ENCODE measurements at regions not wholly inside any gene's neighbourhood (a gene's known extent, or its start where the extent isn't known, plus 50 kb on each side); places are given as distances from the start of the nearest gene placed in this dataset.

GRCh38 chr9:82090046-82090445 lies 101.5 kb downstream of the SPATA31D1 start:
- H3K4me3 ChIP-seq = no peak overlapping the region
- DNase-seq (no peak), ATAC-seq (no peak)
- H3K27me3 ChIP-seq (ENCODE audit: low read depth) = no peaks in the 10 kb centered on the region
- no peaks in the 10 kb centered on the region for H3K36me3 ChIP-seq
- intact Hi-C loops (cut with DNase I) = no loop called here
- H3K27ac ChIP-seq = no peak overlapping the region
- no peaks in the 10 kb centered on the region for H3K9me3 ChIP-seq
- TF ChIP-seq, protein P1, sequence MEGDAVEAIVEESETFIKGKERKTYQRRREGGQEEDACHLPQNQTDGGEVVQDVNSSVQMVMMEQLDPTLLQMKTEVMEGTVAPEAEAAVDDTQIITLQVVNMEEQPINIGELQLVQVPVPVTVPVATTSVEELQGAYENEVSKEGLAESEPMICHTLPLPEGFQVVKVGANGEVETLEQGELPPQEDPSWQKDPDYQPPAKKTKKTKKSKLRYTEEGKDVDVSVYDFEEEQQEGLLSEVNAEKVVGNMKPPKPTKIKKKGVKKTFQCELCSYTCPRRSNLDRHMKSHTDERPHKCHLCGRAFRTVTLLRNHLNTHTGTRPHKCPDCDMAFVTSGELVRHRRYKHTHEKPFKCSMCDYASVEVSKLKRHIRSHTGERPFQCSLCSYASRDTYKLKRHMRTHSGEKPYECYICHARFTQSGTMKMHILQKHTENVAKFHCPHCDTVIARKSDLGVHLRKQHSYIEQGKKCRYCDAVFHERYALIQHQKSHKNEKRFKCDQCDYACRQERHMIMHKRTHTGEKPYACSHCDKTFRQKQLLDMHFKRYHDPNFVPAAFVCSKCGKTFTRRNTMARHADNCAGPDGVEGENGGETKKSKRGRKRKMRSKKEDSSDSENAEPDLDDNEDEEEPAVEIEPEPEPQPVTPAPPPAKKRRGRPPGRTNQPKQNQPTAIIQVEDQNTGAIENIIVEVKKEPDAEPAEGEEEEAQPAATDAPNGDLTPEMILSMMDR (IDR thresholded peaks at IDR 0.05) = no peak
- H3K4me1 ChIP-seq = no peaks in the 10 kb centered on the region

DNA sequence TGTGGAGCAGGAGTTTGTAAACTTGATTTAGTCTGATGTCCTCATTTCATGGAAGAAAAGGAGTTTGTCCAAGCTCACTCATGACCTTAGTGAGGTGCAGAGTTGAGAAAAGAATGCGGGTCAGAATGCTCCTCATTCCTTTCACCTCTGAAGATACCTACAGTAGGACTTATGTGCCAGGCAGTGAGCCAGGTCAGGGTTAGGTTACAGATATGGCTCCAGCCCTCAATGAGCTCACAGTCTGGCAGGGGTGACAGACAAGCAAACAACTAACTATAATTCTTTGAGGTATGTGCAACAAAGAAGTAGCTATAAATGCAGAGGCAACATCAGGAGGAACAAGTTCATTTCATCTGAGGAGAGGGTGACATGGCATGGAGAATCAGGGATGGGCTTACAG lies 102.5 kb downstream of the SPATA31D1 start:
- ATAC-seq = no peak

GRCh38 chr9:82091610-82092009 lies 103.0 kb downstream of the SPATA31D1 start:
- ATAC-seq = no peak
- H3K4me1 ChIP-seq = no peaks in the 10 kb centered on the region
- no peaks in the 10 kb centered on the region for H3K36me3 ChIP-seq
- no peak for DNase-seq
- H3K4me3 ChIP-seq = no peak overlapping the region
- H3K27me3 ChIP-seq (ENCODE audit: low read depth) = no peaks in the 10 kb centered on the region
- no peaks in the 10 kb centered on the region for H3K9me3 ChIP-seq
- intact Hi-C loops (cut with DNase I) = no loop called here
- TF ChIP-seq, protein P1 (IDR thresholded peaks at IDR 0.05) = no peak
- H3K27ac ChIP-seq = no peak overlapping the region

More for the DNA sequence above, 102.5 kb downstream of the SPATA31D1 start:
- TF ChIP-seq, protein P1 (IDR thresholded peaks at IDR 0.05) = no peak
- DNase-seq = no peak
- H3K27me3 ChIP-seq (ENCODE audit: low read depth) = no peaks in the 10 kb centered on the region
- intact Hi-C loops (cut with DNase I) = no loop called here
- H3K27ac ChIP-seq = no peak overlapping the region
- no peaks in the 10 kb centered on the region for H3K36me3 ChIP-seq
- H3K4me1 ChIP-seq = no peaks in the 10 kb centered on the region
- H3K4me3 ChIP-seq = no peak overlapping the region
- no peaks in the 10 kb centered on the region for H3K9me3 ChIP-seq

GRCh38 chr9:82101475-82101874 lies 112.9 kb downstream of the SPATA31D1 start:
- no peaks in the 10 kb centered on the region for H3K4me1 ChIP-seq
- H3K27me3 ChIP-seq (ENCODE audit: low read depth) = no peaks in the 10 kb centered on the region
- intact Hi-C loops (cut with DNase I) = no loop called here
- no peaks in the 10 kb centered on the region for H3K36me3 ChIP-seq
- DNase-seq (no peak), ATAC-seq (no peak)
- no peak overlapping the region for H3K27ac ChIP-seq
- TF ChIP-seq, protein P1 (IDR thresholded peaks at IDR 0.05) = no peak
- no peak overlapping the region for H3K4me3 ChIP-seq
- H3K9me3 ChIP-seq = peaks cover 6% of the 10 kb centered on the region

DNA sequence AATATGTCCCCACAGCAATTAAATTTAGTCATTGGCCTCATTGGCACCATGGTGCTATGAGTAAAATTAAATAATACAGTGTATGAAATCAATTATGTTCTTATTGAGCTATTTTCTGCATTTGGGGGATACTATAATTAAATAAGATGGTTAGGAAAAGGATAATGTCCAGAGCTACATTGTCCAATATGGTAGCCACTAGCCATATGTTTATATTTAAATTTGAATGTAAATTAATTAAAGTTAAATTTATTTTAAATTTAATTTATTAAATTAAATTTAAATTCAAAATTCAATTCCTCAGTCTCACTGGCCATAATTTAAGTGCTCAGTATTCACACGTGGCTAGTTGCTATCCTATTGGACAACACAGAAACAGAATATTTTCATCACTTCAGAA lies 115.7 kb downstream of the SPATA31D1 start:
- Histone ChIP-seq H3K4me1 (no peaks in the 10 kb centered on the region), H3K27me3 (ENCODE audit: low read depth) (no peaks in the 10 kb centered on the region), H3K4me3 (no peak overlapping the region), H3K36me3 (no peaks in the 10 kb centered on the region), H3K27ac (no peak overlapping the region), H3K9me3 (peaks cover 6% of the 10 kb centered on the region)
- intact Hi-C loops (cut with DNase I) = no loop called here
- DNase-seq (no peak), ATAC-seq (no peak)
- TF ChIP-seq, protein P1 (IDR thresholded peaks at IDR 0.05) = no peak

- intact Hi-C loops (cut with DNase I) = no loop called here
Observed at GRCh38 chr9:82105729-82106128, 117.2 kb downstream of the SPATA31D1 start.

More at GRCh38 chr9:82105729-82106128, 117.2 kb downstream of the SPATA31D1 start:
- H3K9me3 ChIP-seq = peaks cover 1% of the 10 kb centered on the region
- no peak overlapping the region for H3K27ac ChIP-seq
- no peak for DNase-seq
- TF ChIP-seq, protein P1 (IDR thresholded peaks at IDR 0.05) = no peak
- no peak overlapping the region for H3K4me3 ChIP-seq
- H3K4me1 ChIP-seq = no peaks in the 10 kb centered on the region
- ATAC-seq = no peak
- H3K27me3 ChIP-seq (ENCODE audit: low read depth) = no peaks in the 10 kb centered on the region
- no peaks in the 10 kb centered on the region for H3K36me3 ChIP-seq

Measured in lower lobe of right lung (tissue), 2 donors.